HG03442 (cell line): ENCODE measurements at regions not wholly inside any gene's neighbourhood (a gene's known extent, or its start where the extent isn't known, plus 50 kb on each side); places are given as distances from the start of the nearest gene placed in this dataset.
A peak's percentile ranks its signal among the peaks of the same experiment; 100 is the strongest.
"Not testable (repeated sequence)": the region's sequence is repeated elsewhere in the genome, so short reads cannot be mapped to it uniquely, and the experiment has no call there.

Experiments used
- ATAC-seq: cut with Tn5 transposase; IDR thresholded peaks from one replicate; pipeline ENCODE4 v1.9.1; 2021; ENCODE audit warnings: mild to moderate bottlenecking, moderate library complexity; ENCODE audit not compliant: unreplicated experiment

- no peak for ATAC-seq
Observed at GRCh38 chr9:115397591-115398312, 279.8 kb upstream of the TNC start.

- ATAC-seq, result no peak
Observed at GRCh38 chr9:115398313-115398650, 280.3 kb upstream of the TNC start.

GRCh38 chr9:115398996-115399395 lies 281.0 kb upstream of the TNC start:
- ATAC-seq, result no peak

GRCh38 chr9:115400796-115401195 lies 282.8 kb upstream of the TNC start:
- no peak for ATAC-seq

- no peak for ATAC-seq
Observed at GRCh38 chr9:115401756-115402327, 283.9 kb upstream of the TNC start.

- ATAC-seq, result no peak
Observed at GRCh38 chr9:115403753-115404152, 285.8 kb upstream of the TNC start.

GRCh38 chr9:115404311-115404710 lies 286.4 kb upstream of the TNC start:
- no peak for ATAC-seq

- no peak for ATAC-seq
Observed at GRCh38 chr9:115411516-115411915, 293.6 kb upstream of the TNC start.

- ATAC-seq, result no peak
Observed at GRCh38 chr9:115411993-115412452, 294.1 kb upstream of the TNC start.

- no peak for ATAC-seq
Observed at GRCh38 chr9:115412656-115413055, 294.7 kb upstream of the TNC start.

- peak; percentile 80 for ATAC-seq
Observed at GRCh38 chr9:115413304-115413703, 295.3 kb upstream of the TNC start.

- ATAC-seq, result no peak
Observed at GRCh38 chr9:115413766-115414382, 295.9 kb upstream of the TNC start.

GRCh38 chr9:115414561-115414960 lies 296.6 kb upstream of the TNC start:
- no peak for ATAC-seq

GRCh38 chr9:115415450-115415849 lies 297.5 kb upstream of the TNC start:
- ATAC-seq, result no peak

- no peak for ATAC-seq
Observed at GRCh38 chr9:115416299-115416698, 298.3 kb upstream of the TNC start.

GRCh38 chr9:115418181-115418580 lies 300.2 kb upstream of the TNC start:
- not testable (repeated sequence) for ATAC-seq

- no peak for ATAC-seq
Observed at GRCh38 chr9:115422932-115423440, 305.0 kb upstream of the TNC start.

GRCh38 chr9:115423646-115424045 lies 305.7 kb upstream of the TNC start:
- no peak for ATAC-seq

- no peak for ATAC-seq
Observed at GRCh38 chr9:115425601-115426000, 307.6 kb upstream of the TNC start.

- no peak for ATAC-seq
Observed at GRCh38 chr9:115437418-115437817, 319.5 kb upstream of the TNC start.

GRCh38 chr9:115439641-115440040 lies 321.7 kb upstream of the TNC start:
- no peak for ATAC-seq

- no peak for ATAC-seq
Observed at GRCh38 chr9:115442054-115442453, 324.1 kb upstream of the TNC start.
